HG03196 (cell line): ENCODE measurements at regions not wholly inside any gene's neighbourhood (a gene's known extent, or its start where the extent isn't known, plus 50 kb on each side); places are given as distances from the start of the nearest gene placed in this dataset.

Experiments used
- ATAC-seq: cut with Tn5 transposase; IDR thresholded peaks from one replicate; pipeline ENCODE4 v1.9.1; 2021; ENCODE audit not compliant: unreplicated experiment

DNA sequence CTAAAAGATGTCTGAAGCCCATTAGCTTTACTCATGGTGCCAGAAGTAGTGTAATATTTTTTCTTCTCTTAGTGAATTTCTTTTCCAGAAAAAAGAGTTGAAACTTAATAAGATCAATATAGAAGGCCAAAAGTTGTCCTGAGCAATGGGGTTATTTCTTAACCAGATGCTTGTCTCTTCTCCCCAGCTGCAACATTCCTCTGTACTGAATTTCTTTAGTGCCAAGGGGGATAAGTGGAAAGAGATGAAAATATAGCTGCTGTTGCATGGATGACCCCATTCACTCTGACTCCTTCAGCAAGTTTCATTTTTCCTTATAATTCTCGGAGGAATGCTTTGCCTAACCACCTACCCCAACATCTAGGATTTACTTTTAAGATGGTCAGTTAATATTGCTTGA lies 675.0 kb downstream of the USP25 start:
- ATAC-seq = no peak

- ATAC-seq = no peak
These were observed 676.6 kb downstream of the USP25 start for GRCh38 chr21:16406355-16406754.

DNA sequence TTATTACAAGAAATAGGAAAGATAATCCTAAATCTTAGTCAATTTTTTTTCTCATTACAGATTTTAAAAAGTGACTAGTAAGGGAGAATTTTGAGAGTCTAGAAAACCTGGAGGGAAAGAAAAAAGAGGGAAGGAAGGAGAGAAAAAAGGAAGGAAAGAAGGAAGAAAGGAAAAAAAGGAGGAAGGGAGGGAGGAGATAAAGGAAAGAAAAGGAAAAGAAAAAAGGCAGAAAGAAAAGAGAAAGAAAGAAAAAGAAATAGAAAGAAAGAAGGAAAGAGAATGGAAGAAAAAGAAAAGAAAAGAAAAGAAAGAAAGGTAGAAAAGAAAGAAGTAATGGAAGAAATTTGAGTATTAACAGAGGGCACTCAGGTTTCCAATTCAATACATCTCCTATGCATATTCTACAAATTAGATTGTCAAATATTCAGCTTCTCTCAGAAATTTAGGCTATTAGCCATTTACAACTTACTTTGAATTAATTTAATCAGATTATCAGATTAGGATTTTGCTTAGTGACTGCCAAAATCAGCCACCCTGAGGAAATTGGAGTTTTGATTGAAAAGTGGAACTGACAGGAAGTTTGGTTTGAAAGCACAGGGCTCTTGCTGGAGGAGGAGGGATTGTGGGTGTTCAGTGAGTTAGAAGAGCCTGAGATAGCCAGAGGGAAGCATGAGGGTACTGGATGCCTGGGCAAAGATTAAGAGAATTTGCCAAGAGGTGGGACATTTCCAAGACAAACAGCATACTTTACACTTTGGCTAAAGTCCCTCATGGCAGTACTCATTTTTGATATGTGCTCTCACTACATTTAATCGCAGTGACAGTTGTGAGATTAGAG lies 677.8 kb downstream of the USP25 start:
- no peak for ATAC-seq

DNA sequence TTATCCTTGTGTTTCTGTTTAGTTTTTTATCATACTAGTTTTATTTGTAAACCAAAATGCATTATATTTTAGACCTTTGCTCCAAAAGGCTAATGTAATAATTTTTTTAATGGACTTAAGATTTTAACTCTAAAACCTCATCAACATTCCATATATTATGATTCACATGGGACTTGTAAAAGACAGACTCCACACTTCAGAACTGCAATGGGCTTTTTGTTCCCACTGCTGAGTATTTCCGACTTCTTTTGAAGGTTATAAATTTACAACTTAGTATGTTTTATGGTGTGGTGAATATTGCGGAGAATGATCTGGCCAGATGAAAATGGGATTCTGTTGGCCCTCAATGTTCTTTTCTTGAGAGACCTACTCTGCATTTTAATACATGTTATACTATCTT lies 678.5 kb downstream of the USP25 start:
- no peak for ATAC-seq

- no peak for ATAC-seq
These were observed 679.6 kb downstream of the USP25 start for GRCh38 chr21:16409352-16409751.

GRCh38 chr21:16418226-16418625 lies 688.4 kb downstream of the USP25 start:
- ATAC-seq = no peak

- no peak for ATAC-seq
These were observed 688.9 kb downstream of the USP25 start for GRCh38 chr21:16418642-16419041.

DNA sequence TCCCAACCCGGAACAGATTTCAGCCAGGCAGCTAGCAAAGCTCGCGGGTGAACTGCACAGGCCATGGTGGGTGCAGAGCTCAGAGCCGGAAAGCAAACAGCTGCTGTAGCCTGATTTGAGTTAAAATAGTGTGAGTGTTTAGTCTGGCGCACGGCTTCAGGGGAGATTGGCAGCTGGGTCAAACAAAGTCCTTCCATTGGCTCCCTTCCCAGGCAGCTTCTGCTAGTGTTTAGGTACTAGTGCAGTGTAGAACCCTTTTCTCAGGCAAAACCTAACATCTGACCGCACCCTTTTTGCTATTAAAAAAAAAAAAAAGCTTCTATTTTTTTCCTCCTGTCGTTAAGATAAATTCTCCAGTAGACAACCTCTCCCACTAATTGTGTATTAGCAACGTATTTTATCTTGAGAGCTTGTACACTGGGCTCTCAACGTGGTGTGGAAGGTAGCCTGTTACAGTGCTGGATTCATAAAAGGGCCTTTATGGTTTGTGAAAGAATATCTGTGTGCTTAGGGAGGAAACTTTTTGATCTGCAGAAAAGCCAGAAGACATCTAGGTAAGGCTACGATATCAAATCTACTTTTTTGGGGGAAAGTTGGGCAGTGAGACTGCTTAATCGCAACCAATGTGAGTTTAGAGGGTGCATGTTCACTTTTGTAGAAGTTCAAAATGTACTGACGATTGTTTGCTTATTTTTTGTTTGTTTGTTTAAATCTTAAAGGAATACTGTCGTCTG lies 689.6 kb downstream of the USP25 start:
- no peak for ATAC-seq

DNA sequence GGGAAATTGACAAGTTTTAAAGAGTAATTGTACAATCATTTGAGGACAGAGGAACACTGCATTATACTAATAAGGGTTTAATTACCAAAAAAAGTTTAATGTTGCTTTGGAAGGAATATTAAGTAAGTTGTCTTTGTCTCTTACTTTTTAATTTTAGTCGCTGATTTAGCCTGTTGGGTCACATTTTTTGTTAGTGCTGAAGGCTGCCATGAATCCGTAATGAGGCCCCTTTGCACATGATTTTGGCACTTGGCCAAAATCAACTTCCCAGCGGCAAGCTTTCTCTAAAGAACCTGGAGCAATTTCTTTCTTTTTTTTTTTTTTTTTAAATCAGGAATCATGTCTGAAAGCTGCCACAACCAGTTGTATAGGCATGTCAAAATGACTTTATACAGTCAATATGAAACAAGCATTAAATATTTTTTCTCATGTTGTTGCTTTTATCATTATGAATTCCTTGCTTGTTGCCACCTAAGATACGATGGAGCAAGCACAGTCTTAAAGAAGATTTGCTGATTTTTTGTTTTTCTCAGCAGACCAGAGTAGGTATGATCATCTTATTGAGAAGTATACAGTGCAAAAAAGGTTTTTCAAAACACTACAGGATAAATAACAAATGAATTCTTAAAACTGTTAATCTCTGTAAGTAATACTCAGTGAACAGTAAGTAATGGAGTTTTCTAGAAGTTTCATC lies 690.4 kb downstream of the USP25 start:
- ATAC-seq = no peak

DNA sequence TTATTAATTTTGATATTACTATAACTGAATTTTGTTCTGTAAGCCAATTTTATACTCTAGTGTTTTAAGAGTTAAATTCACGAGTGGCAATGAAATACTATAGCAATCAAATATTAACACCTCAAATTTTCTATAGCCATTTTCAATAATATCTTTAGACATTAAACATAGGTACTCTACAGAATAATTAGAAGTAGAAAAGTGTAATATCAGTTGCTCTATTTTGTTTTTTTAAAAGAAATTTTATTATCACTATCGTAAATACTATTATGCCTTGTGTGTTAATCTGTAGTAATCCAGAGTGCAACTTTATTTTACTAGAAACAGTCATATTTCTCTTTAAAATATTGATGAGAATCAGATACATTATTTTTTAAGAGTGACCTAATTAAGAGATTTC lies 691.2 kb downstream of the USP25 start:
- no peak for ATAC-seq

GRCh38 chr21:16421965-16422364 lies 692.2 kb downstream of the USP25 start:
- no peak for ATAC-seq

DNA sequence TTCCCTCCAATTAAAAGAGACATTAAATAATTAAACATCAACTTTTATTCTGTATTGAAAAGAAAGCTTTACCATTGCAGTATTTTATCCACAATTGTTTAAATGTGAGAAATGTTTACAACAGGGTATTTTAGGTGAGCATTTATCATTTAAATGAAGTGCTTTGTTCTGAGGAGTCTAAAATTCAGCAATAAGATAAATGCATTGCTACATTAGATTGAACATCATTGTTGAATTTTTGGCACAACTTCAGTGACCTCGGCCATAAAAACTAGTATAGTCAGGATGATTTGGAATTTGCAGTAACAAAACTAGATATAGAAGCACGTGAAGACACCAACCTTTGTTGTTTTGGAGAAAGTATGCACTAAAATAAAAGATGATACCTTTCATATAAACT lies 692.9 kb downstream of the USP25 start:
- ATAC-seq = no peak

DNA sequence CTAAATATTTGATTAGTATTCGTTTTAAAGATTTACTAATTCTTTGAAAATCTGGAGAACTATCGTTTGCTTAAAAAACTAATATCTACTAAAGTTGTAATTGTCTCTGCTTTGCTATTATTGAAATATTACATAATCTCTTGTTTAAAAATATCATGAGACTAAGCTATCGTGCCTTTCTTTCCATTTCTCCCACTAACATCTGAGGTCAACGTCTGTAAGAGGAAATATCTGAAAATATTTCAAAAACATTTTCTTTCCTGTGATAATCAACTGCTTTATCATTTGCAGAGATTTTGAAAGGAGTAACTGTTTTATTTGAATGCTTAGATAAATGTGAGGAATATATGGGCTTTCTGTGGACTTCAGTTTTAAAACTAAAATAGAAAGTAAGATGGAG lies 694.1 kb downstream of the USP25 start:
- ATAC-seq = no peak

GRCh38 chr21:16424331-16424751 lies 694.6 kb downstream of the USP25 start:
- no peak for ATAC-seq

DNA sequence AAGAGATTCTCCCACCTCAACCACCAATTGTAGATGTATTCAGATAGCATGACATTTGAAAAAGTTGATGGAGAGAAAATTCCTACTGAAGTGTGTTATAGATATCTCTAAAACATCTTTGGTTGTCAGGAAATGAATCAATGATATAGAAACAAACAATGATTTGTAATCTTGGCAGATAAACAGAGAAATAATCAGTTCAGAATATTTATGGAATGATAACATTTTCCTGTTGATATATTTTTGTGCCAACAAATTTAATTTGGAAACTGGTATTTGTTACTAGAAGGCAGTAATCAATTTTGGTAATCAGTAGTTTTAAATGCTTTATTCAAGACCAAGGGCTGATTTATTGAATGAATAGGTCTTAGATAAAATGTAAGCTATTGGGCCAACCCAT lies 695.6 kb downstream of the USP25 start:
- no peak for ATAC-seq

DNA sequence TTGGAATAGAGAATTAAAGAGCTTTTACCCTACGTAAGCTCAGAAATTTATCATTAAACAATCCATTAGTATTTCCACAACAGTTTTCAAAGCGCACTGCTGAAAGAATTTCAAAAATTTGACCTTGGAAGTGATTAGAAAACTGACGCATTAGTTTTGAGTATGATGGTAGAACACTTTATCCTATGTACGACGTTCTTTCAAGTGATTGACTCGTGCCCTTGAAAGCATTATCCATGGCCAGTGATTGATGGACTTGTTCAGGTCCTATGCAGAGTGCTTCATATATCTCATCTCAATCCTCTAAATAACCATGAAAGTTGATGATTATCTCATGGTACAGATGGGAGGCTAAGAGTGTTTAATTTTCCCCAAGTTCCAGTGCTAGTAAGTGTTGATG lies 697.2 kb downstream of the USP25 start:
- ATAC-seq = no peak

DNA sequence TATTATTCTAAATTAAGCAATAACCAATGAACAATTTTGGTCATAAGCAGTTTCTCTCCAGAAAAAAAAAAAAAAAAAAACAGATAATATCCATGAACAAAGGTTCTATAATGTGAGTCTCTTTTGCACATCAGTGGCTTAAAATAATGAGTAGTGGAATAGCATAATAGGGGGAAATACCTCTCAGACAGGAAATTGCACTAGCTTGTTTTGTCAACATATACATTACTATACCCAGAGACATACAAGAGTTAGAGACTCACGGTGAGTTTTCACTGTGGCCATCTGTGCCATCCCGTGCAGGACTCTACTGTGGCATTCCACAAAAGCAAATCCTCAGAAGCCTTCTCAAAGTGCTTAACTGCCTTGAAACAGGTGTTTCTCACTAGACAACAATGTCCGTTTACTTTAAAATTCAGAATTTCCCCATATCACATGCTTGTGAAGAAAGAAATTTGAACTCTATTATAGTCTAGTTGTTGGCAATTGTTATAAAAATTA lies 697.9 kb downstream of the USP25 start:
- ATAC-seq = no peak

DNA sequence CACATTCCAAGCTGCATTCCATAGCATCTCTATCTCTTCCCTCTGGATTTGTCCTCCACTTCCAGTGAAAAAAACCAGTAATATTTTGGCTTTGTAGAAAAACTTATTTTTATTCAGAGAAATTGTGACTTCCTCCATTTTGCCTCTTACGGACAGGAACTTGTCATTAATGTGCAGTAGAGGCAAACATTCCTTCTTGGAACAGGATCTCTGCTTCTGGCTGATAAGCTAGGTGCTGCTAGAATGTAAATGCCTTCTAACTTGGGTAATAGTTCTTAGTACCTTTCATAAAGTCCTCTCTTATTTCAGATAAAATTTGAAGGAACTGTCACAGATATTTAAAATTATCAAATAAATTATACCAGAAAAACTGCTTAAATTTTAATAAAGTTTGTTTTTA lies 707.8 kb downstream of the USP25 start:
- ATAC-seq = no peak

- no peak for ATAC-seq
These were observed 709.0 kb downstream of the USP25 start for GRCh38 chr21:16438761-16439160.

DNA sequence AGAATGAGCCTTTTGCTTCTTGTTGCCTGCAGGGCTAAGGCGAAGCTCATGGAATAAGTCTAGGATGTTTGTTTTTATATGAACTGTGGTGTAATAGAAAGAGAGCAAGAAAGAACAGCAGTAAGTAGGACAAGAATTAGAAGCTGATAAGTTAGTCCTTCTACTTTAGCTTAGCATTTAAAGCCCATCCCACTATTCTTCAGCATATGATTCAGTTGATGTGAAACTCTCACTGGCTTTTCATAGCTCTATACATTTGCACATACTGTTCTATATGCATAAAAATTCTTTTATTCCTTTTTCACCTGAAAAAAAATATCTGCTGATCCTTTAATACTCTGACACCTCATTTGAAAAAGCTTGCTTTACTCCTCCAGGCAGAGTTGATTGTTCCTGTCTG lies 712.0 kb downstream of the USP25 start:
- no peak for ATAC-seq

DNA sequence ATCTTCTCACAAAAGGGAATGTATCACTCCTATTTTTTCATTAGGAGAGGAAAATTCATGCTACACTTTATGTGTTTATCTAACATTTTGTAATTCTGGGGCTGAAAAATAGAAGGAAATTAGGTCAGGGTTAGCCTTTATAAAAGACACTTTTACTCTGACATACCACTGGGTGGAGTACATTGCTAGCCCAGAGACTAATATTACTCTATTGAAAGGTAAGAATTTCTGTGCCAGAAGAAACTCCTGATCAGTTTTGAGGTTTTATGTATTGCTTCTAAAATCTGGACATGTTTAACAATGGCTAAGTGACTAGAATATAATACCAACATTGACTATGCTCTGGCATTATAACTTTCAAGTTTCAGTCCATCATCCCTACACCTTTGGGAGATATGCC lies 724.6 kb downstream of the USP25 start:
- no peak for ATAC-seq

- ATAC-seq = no peak
These were observed 725.7 kb downstream of the USP25 start for GRCh38 chr21:16455526-16455925.
